VCaP (cell line): ENCODE measurements at regions not wholly inside any gene's neighbourhood (a gene's known extent, or its start where the extent isn't known, plus 50 kb on each side); places are given as distances from the start of the nearest gene placed in this dataset.

Experiments used
- H3K27ac ChIP-seq: fragments of 450-650 bp; 2 replicates; pipeline ENCODE4 v1.5.1; 2017
- CTCF ChIP-seq: fragments of 450-650 bp; conservative IDR thresholded peaks from 2 replicates; pipeline ENCODE4 v1.5.1; 2017; ENCODE audit warnings: mild to moderate bottlenecking, moderate library complexity

- H3K27ac ChIP-seq, result no peak overlapping the region
These were observed 86.3 kb upstream of the PIK3CG start for GRCh38 chr7:106778656-106779250.

GRCh38 chr7:106779877-106780276 is 85.2 kb upstream of the PIK3CG start:
- peak; percentile 37 for TF ChIP-seq CTCF
- H3K27ac ChIP-seq, result no peak overlapping the region

More at GRCh38 chr7:106778656-106779250, 86.3 kb upstream of the PIK3CG start:
- no peak for TF ChIP-seq CTCF

GRCh38 chr7:106781007-106781406 is 84.1 kb upstream of the PIK3CG start:
- H3K27ac ChIP-seq, result no peak overlapping the region
- TF ChIP-seq CTCF, result no peak

- H3K27ac ChIP-seq, result no peak overlapping the region
- no peak for TF ChIP-seq CTCF
These were observed 83.1 kb upstream of the PIK3CG start for GRCh38 chr7:106781828-106782544.

- no peak for TF ChIP-seq CTCF
- no peak overlapping the region for H3K27ac ChIP-seq
These were observed 81.8 kb upstream of the PIK3CG start for GRCh38 chr7:106783286-106783685.

GRCh38 chr7:106788637-106789036 is 76.4 kb upstream of the PIK3CG start:
- TF ChIP-seq CTCF, result no peak
- no peak overlapping the region for H3K27ac ChIP-seq

- H3K27ac ChIP-seq, result no peak overlapping the region
- TF ChIP-seq CTCF, result no peak
These were observed 73.6 kb upstream of the PIK3CG start for GRCh38 chr7:106791526-106791925.
